Posterior cingulate gyrus (tissue), 11 donors: ENCODE measurements at regions not wholly inside any gene's neighbourhood (a gene's known extent, or its start where the extent isn't known, plus 50 kb on each side); places are given as distances from the start of the nearest gene placed in this dataset.
A peak's percentile ranks its signal among the peaks of the same experiment; 100 is the strongest.

ENCODE experiments used
- DNase-seq, 10 donors: peaks; one replicate each; pipeline versions ENCODE4 v3.0.0 to v3.0.0-alpha.2; 2020 to 2021; ENCODE audit warnings: mixed read lengths in 3 of 10
- intact Hi-C: fragments of 100-400 bp; cut with DNase I; formaldehyde crosslinking; loops from one replicate; pipeline ENCODE4 v1.15.1; 2023

DNA sequence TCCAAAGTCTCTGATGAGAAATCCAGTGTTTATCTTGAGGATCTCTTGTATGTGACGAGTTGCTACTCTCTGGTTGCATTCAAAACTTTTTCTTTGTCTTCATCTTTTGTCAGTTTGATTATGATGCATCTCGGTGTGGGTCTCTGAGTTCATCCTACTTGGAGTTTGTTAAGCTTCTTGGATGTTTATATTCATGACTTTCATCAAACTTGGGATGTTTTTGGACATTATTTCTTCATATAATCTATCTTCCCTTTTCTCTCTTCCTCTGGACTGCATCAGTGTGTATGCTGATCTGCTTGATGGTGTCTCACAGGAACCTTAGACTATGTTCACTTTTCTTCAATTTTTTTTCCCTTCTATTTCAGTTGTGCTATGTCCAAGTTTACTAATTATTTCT lies 320.4 kb downstream of the TLE3 start:
- DNase-seq, result no peak
- intact Hi-C loops, result no loop called here

DNA sequence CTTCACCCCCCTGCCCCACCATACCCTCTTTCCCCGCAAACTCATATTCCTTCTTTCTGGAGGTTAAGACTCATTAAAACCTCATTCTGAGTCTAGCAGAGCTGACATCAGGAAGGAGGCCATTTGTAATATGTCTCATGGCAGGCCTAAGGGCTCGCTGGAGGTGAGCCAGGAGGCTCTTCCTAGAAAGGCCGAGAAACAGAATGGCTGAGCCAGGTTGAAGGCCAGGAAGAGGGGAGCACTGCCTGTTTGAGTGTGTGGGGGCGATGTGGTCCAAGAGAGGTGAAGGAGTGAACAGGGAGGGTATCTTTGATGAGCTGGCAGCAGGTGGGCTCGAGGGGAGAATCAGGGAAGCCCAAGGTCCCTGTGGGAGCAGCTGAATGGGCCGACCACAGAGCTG lies 317.3 kb downstream of the TLE3 start:
- intact Hi-C loops, result no loop called here
- DNase-seq, result no peak

DNA sequence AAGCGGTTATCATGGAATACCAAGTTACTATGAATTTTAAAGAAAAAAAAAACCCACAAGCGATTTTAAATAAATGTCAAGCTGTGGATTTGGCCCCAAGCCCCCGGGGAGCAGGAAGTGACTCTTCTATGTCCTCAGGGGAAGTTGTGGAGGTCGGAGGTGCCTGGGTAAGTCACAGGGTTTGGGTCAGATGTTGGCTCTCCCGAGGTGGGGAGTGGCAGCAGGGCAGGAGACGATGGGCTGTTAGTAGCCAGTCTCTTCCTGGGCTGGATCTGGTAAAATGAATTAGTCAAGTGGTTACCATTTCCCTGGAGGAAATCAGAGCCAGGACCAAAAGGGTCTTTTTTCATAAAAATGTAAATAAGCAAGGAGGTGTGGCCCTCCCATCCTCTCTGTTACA lies 316.7 kb downstream of the TLE3 start:
- intact Hi-C loops, result no loop called here
- DNase-seq, result no peak

DNA sequence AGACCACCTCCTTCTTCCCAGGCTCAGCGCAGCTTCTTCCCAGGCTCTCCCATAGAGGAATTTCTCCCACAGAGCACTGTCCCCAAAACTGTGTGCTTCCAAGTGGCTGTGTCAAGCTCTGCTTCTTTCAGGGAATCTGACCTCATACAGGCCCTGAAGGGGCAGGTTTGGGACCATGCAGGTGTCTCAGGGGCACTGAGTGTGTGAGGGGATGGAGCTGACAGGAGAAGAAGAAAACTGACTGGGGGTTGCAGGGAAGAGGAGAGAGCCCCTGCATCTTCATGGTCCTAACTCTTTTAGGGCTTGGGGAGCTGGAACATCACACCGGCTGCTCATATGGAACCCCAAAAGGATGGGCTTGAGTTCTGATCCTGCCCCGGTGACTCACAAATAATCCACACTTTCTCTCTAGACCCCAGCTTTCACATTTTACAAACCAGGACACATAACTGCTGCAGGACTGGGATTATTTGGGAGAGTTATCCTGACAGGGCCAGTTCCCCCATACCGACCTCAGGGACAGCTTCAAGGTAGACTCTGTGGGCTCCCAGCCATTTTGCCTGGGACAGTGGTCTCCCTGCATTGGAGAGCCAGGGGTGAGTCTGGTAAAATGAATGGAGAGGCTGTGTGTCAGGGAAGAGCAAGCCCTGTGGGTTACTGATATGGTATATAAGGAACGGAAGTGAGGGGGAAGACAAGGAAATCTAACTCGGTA lies 316.1 kb downstream of the TLE3 start:
- no peak for DNase-seq
- intact Hi-C loops, result no loop called here

DNA sequence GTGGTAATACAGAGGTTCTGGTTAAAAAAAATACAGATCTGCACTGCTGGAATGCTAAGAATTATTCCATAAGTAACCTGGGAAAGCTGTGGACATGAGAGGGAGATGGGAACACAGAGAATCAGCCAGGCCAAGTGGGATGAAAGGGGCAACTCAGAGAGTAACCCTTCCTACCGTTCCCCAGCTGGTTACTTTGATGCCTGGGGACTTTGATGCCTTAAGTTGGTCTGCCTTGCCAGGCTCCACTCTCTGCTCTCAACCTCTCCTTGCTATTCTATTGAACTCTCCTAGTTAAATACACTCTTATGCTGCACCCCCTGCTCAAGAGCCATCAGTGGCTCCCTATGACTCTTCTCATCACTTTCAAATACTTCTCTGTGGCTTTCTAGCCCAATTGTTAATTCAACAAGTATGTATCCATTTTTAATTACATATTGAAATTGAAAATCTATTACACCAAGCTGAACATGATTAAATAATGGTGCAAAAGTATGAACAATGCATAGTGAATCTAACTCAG lies 315.5 kb downstream of the TLE3 start:
- no peak for DNase-seq
- intact Hi-C loops, result no loop called here

DNA sequence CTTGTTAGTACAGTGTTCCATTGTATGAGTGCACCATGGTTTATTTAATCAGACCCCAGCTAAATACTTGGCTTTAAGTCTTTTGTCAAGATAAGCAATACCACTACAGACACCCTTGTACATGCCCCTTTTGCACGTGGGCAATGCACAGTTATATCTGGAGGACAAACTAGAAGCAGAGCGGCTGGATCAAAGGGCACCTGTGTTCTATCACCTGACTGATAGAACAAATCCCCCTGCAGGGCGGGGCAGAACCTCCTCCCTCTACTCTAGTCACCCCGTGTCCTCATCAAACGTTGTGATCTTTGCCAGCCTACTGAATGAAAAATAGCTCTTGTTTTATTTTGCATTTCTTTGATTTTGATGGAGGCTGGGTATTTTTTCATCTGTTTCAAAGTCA lies 314.9 kb downstream of the TLE3 start:
- DNase-seq, result no peak
- intact Hi-C loops, result no loop called here

DNA sequence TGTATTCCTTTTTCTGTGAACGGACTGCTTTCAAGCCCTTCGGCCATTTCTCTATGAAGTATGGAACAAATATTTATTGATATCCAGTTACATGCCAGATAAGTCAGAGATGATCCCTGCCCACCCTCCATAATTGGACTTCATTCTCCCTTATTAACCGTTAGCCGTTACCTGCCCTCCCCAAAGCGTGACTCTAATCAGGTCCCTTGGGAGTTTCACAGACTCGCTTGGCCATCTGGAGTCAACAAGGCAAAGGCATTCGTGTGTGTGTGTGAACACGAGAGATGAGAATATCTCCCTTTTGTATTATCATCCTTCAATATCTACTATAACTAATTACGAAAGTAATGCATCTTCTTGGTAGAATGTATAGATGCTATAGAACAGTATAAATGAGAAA lies 314.5 kb downstream of the TLE3 start:
- DNase-seq, result no peak
- intact Hi-C loops, result no loop called here

DNA sequence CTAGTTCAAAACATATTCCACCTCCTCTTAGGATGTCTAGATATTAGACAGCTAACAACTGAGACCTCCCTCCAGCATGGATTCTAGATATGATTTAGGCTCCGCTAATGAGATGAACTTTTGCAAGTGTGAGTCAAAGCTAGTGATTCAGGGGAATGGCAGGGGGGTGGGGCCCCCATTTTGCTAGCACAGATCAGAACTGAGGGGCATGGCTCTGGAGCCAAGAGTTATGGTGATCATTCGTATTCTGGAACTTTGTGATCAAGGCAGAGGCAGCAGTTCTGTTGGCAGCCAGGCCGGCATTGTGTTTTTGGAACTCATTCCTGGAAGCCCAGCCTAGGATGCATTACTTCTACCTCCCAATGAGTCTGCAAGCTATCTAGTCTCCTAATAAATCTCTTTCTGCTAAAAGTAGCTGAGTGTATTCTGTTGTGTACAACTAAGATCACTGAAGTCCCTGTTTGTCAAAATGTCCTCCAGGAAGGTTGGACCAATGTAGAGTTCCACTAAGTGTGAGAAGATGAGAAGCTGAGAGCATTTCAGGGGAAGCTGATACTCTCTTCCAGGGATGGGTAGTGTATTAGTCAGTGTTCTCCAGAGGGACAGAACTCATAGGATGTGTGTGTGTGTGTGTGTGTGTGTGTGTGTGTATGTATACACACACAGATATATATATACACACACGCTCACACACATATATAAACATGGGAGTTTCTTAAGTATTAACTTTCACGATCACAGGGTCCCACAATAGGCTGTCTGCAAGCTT lies 312.7 kb downstream of the TLE3 start:
- intact Hi-C loops, result no loop called here
- DNase-seq, result no peak

DNA sequence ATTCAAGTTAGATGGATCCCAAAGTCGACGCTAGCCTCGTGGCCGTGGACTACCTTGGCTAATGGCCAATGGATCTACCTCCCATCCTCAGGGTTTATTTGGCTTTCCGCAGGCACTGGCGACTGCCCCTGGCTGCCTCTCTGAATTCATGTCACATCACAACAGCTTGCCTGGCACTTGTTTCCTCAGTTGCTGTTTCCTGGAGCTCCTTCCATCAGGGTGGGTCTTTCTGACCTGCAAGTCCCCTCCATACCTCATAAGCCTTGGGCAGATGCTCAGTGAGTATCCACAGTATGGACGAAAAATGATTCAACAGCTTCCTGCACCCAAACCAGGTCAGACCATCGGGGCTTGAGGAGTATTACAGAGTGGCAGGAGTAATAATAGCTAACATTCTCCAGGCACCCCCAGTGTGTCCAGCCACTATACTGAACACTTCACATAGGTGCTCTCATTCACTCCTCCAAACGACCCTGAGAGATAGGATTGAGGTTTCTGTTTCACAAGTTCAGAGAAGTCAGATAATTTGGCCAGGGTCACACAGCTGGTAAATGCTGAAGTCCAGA lies 311.5 kb downstream of the TLE3 start:
- DNase-seq, result no peak
- intact Hi-C loops, result no loop called here

DNA sequence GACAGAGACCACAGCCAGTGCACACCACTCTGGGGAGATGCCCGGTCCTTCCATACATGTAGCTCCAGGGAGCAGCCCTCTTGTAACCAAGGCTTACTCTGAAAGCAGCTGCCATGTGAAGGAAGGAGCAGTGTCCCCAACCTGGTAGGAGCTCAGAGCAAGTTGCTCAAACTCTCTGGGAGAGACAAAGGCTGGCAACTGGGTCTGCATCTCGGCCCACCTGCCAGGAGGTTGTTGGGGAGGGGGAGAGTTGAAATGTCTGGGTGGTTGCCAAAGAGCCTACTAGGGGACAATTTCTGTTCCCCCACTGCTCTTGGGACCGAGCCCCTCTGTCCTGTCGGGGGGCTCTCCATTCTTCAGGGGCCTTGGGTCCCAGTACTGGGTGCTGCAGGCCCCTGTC lies 309.9 kb downstream of the TLE3 start:
- intact Hi-C loops, result no loop called here
- no peak for DNase-seq

DNA sequence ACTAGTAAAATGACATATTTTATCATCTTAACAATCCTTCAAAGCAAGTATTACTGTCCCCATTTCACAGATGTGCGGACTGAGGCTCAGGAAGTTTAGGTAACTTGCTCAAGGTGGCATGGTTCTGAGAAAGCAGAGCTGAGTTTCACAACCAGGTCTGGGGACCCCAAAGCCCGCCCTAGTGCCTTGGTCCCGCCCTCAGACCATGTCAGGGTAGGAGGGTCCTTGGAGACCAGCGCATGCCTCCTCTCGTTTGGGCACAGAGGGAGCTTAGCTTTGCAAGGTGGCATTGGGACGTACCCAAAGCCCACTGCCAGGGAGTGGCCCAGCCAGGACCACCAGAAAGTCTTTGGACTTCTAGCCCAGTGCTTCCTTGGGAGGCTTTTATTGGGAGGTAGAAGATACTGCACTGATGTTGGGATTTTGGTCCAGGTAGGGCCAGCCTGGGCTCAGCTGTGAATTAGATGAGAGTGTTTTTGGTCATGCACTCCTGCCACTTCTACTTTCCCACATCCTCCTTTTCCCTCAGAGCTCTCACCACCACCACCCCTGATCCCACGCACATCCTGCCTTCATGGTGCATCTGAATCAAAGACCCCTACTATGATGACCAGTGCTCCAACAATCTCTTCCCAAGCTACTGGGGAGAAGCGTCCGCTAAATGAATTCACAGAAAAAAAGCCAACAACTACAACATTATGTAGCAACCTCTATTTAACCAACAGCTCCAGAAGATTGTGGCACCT lies 307.9 kb downstream of the TLE3 start:
- intact Hi-C loops, result no loop called here
- peak in 1 of 10 donors; percentile 66 for DNase-seq

DNA sequence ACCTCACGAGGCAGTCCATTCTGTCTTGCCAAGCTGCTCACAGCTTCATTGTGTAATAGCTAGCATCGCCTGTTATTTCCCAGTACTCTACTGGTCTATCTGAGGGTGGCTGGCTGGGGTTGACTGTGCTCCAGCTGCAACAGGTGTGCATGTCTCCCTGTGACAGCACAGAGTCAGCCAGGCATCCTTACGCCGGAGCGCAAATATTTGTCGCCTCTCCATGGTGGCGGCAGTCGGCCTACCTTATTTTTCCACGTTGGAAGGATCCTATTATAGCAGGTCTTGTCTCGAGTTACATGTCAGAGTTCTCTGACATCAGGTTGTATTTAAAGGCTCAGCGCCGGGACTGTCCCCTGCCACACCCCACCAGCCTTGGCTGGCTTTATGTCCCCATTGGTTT lies 307.1 kb downstream of the TLE3 start:
- intact Hi-C loops, result no loop called here
- DNase-seq, result peak in 1 of 10 donors; percentile 14

DNA sequence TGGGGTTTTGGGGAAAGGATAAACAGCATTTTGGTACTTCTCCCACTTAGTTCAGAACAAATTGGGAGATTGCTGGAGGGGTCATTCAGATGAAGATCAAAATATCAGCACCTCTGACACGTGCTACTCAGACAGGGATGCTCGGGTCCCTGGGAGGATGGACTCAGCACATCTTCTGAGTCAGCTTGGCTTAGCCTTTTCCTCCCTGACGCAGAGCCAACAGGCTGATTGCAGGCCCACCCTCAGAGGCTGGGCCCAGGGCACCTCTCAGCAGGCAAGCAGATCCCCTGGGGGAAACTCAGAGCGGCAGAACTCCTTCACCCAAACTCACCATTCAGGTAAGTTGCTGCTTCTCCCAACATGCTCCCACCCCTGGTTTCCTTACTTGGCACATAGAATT lies 304.9 kb downstream of the TLE3 start:
- intact Hi-C loops, result no loop called here
- DNase-seq, result peak in 1 of 10 donors; percentile 55

DNA sequence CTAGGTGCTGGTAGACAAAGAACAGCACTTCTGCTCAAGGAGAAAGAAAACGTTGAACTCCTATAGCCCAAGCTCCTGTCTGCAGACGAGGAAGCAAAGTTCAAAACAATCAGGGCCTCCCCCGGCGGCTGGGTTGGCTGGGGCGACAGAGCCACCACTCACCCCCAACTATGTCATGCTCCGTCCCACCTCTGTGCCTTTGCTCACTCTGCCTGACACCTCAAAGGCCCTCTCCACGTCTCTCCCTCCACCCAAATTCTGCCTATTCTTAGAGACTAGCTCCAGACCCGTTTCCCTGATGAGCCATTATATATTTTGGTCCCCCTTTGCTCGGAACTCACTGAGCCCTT lies 304.3 kb downstream of the TLE3 start:
- intact Hi-C loops, result no loop called here
- DNase-seq, result peak in 1 of 10 donors; percentile 46

DNA sequence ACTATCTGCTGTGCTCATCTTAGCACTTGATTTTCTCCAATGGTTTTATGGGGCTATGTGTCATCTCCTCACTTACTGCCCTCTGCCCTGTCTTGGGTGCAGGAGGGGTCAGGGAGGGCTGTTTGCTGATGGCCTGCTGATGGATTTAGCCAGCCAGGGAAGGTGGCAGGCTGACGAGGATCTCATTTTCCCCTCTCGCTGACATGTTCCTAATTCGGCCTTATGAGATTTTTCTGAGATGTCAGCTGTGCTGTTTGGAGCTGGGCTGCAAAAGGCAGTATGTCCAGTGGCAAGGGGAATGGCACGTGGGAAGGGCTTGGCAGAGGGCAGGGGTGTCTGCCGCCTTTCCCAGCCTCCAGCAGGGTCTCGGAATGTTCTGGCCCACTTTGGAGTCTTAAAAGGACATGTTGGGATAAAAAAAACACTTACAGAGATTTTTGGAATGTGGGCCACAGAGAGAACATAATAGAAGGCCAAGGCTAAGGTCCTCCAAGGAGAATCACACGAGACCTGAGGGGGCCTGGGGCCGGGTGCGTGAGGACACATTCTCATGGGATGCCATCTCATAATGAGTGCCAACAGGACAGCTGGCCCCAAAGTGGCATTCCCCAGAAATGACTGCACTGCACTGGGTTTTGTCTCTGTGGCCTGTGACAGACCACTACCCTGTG lies 303.8 kb downstream of the TLE3 start:
- intact Hi-C loops, result no loop called here
- DNase-seq, result peak in 1 of 10 donors; percentile 30

DNA sequence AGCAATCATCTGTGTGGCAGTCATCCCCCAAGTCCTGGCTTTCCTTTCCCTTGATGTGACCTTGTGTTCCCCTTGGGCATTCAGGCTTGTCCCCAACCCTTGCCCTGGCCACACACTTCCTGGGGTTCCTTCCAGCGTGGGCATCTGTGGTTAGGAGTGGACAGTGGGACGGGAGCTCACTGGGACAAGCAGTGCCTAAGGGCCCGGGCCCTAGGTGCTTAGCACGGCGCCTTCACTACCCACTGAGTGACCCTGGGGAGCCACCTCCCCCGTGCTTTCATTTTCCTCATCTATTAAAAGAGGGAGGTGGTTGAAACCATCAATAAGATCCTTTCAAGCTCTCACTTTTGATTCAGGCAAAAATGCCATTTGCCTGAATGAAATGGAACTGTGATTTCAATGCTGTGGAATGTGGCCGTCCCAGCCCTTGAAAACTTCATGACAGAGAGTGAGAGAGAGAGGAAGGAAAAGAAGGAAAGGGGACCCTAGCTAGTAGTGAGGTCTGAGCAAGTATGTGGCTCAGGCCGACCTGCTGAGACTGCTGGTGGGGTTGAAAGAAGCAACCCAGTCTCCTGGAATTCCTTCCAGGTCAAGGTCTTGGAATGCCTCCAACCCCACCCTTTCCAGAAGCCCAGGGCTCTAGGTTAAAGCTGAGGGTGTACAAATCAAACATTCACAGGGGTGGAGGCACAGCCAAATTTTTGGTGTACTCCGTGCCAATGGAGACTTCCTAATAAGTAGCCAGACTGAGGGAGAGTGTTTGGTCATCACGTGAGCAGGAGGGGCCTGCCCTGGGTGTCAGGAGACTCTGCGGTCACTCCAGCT lies 302.9 kb downstream of the TLE3 start:
- peak in 1 of 10 donors; percentile 48 for DNase-seq
- intact Hi-C loops, result no loop called here

DNA sequence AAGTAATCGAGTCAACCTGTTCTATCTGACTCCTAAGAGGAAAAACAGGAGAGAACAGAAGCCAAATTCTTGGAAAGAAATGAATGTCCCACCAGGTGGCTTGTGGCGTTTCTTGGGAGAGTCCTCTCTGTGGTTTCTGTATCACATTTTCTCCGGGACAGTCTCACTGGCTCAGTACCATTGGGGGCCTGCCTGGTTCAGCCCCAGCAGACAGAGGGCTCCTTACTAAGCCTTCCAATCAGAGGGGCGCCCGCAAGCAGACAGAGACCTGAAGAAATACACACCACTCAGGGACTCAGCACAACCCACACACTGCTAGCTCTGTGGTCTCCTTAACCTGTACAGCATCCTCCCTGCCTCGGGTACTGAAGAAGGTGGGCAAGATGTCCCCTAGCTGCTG lies 302.1 kb downstream of the TLE3 start:
- intact Hi-C loops, result no loop called here
- peak in 1 of 10 donors; percentile 34 for DNase-seq

DNA sequence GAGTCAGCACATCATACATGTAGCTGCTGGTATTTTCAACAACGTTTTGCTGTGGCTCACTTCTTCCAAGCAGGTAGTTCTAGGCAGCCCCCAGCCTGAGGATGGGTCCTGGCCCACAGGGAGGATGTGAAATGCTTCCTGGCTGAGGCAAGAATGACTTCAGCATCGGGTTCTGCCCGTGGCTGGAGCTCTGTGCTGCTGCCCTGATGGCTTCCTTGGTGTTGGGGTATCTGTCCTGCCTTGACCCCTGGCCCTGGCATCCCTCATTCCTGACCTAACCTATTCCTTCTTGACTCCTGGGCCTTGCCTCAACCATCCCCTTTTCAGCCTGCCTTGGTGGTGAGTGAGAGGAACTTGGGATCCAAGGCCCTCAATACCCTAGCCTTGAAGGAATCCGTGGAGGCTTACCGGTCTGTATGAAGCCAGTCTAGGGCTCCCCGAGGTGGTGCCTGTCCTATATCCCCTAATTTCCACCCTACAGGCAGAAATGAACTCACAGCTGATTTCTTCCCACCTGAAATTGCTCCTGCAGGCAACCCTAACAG lies 300.6 kb downstream of the TLE3 start:
- peak in 1 of 10 donors; percentile 48 for DNase-seq
- intact Hi-C loops, result no loop called here

DNA sequence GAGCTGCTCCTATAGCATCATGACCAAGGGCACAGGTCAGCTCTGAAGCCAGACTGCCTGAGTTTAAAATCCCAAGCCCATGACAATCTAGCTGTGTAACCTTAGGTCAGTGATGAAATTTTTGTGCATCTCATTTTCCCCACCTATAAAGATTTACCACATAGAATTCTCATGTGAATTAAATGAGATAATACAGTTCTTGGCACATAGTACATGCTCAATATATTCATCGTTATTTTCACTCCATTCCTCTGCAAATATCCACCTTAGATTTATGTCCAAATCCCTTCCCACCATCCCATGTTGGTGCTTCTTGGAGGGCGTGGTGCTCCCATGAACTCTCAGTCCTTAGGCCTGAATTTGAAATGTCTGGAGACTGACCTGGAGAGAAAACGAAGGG lies 300.1 kb downstream of the TLE3 start:
- intact Hi-C loops, result no loop called here
- no peak for DNase-seq
